OCI-LY3 (cell line): ENCODE measurements at regions not wholly inside any gene's neighbourhood (a gene's known extent, or its start where the extent isn't known, plus 50 kb on each side); places are given as distances from the start of the nearest gene placed in this dataset.
"Not testable (repeated sequence)": the region's sequence is repeated elsewhere in the genome, so short reads cannot be mapped to it uniquely, and the experiment has no call there.

ENCODE experiments used
- H2AFZ ChIP-seq: fragments of 200-600, 300-600 bp; shearing (Covaris generic); 2 replicates; pipeline ENCODE4 v1.6.0; 2014; ENCODE audit warnings: antibody characterized with exemption, low read depth, low read length
- H3K27ac ChIP-seq: fragments of 200-600, 300-600 bp; sonication (generic); 2 replicates; pipeline ENCODE4 v1.5.1; 2014; ENCODE audit warnings: mild to moderate bottlenecking, low read length, moderate library complexity, mixed read lengths
- H3K27me3 ChIP-seq: fragments of 200-600, 300-600 bp; sonication (generic); 2 replicates; pipeline ENCODE4 v1.6.1; 2014; ENCODE audit warnings: low read depth, low read length, mixed read lengths
- H3K36me3 ChIP-seq: fragments of 200-600, 300-600 bp; sonication (generic); replicated peaks from 2 replicates; pipeline ENCODE3; 2014; ENCODE audit warnings: low read depth, low read length, mixed read lengths
- H3K4me1 ChIP-seq: fragments of 300-600, 200-600 bp; sonication (generic); 2 replicates; pipeline ENCODE4 v1.6.1; 2014; ENCODE audit warnings: low read length, mixed read lengths
- H3K4me2 ChIP-seq: fragments of 200-600, 300-600 bp; sonication (generic); 2 replicates; pipeline ENCODE4 v1.6.1; 2014; ENCODE audit warnings: low read length, mixed read lengths
- H3K4me3 ChIP-seq: fragments of 300-600, 200-600 bp; sonication (generic); 2 replicates; pipeline ENCODE4 v1.5.1; 2014; ENCODE audit warnings: antibody characterized with exemption, mild to moderate bottlenecking, low read length, moderate library complexity
- H3K79me2 ChIP-seq: fragments of 300-600, 200-600 bp; shearing (Covaris generic); 2 replicates; pipeline ENCODE4 v1.6.1; 2014; ENCODE audit warnings: mild to moderate bottlenecking, low read length, mixed read lengths
- H3K9ac ChIP-seq: fragments of 300-600, 200-600 bp; shearing (Covaris generic); 2 replicates; pipeline ENCODE4 v1.6.0; 2014; ENCODE audit warnings: mild to moderate bottlenecking, low read length, moderate library complexity
- H3K9me3 ChIP-seq: fragments of 200-600, 300-600 bp; shearing (Covaris generic); 2 replicates; pipeline ENCODE4 v1.6.1; 2014; ENCODE audit warnings: low read length, mixed read lengths; ENCODE audit not compliant: insufficient read depth
- H4K20me1 ChIP-seq: fragments of 200-600, 300-600 bp; sonication (generic); 2 replicates; pipeline ENCODE4 v1.6.1; 2016; ENCODE audit warnings: low read length, mixed read lengths; ENCODE audit not compliant: insufficient read depth
- EZH2phosphoT487 ChIP-seq: fragments of 200-600 bp; shearing (Covaris generic); IDR thresholded peaks from 2 replicates; pipeline ENCODE4 v1.6.1; 2018; ENCODE audit warnings: antibody characterized with exemption, mixed run types, low read depth
- TF ChIP-seq, protein P1 (sequence below): fragments of 200-600, 300-600 bp; sonication (generic); IDR thresholded peaks from 2 replicates; pipeline ENCODE4 v1.5.1; 2014; ENCODE audit warnings: antibody characterized with exemption, low read length, low read depth

DNA sequence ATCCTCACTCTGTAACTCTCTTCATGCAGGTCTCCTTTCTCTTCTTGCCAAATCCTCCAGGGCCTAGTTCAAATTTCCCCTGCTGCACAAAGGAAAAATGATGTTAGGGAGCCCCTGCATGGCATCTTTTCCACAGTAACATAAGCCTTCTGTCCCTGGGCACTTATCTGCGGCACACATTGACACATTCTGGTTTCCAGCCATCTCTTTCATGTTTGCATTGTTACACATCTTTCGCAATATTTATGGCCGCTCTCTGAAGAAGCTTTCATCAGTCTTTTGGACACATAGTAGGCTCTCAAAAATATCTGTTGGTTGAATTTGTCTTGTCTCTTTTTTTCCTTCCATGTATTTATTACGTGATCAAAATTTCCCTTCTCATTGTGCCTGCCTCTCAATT lies 1806.1 kb upstream of the PIK3C3 start:
- H3K36me3 ChIP-seq = no peaks in the 10 kb centered on the region
- H3K4me2 ChIP-seq = no peak overlapping the region

DNA sequence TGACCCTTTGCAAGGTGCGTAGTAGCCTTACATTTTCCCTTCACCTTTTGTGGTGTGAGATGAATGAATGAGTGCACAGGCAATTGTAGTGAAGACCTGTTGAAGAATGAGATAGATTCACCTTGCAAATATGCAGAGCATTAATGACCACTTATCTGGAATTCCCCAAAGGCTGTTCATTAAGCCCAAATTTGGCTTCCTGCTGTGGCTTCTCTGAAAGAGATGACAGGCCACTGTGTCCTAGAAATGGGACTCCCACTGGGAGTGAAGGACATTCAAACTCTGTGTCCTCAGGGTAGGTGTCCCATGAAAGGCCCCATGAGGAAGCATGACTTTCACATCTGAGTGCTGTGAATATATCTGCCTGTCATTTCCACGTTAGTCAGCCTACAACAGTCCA lies 1821.8 kb upstream of the PIK3C3 start:
- peak overlapping the region; percentile 51 for H3K4me2 ChIP-seq
- no peaks in the 10 kb centered on the region for H3K79me2 ChIP-seq
- H3K9me3 ChIP-seq = peaks cover 45% of the 10 kb centered on the region
- peak overlapping the region; percentile 18; the same call in 1 of the 2 replicates for H3K4me3 ChIP-seq
- H3K36me3 ChIP-seq = peaks cover 53% of the 10 kb centered on the region
- TF ChIP-seq, protein P1, sequence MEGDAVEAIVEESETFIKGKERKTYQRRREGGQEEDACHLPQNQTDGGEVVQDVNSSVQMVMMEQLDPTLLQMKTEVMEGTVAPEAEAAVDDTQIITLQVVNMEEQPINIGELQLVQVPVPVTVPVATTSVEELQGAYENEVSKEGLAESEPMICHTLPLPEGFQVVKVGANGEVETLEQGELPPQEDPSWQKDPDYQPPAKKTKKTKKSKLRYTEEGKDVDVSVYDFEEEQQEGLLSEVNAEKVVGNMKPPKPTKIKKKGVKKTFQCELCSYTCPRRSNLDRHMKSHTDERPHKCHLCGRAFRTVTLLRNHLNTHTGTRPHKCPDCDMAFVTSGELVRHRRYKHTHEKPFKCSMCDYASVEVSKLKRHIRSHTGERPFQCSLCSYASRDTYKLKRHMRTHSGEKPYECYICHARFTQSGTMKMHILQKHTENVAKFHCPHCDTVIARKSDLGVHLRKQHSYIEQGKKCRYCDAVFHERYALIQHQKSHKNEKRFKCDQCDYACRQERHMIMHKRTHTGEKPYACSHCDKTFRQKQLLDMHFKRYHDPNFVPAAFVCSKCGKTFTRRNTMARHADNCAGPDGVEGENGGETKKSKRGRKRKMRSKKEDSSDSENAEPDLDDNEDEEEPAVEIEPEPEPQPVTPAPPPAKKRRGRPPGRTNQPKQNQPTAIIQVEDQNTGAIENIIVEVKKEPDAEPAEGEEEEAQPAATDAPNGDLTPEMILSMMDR = no peak
- no peak for TF ChIP-seq EZH2phosphoT487
- peaks cover 33% of the 10 kb centered on the region for H3K4me1 ChIP-seq
- no peaks in the 10 kb centered on the region for H4K20me1 ChIP-seq
- peak overlapping the region; percentile 9; the same call in 1 of the 2 replicates for H3K9ac ChIP-seq
- H3K27ac ChIP-seq = peak overlapping the region; percentile 71
- no peaks in the 10 kb centered on the region for H3K27me3 ChIP-seq
- H2AFZ ChIP-seq = no peak overlapping the region; the same call in 1 of the 2 replicates

More for the DNA sequence above, 1806.1 kb upstream of the PIK3C3 start:
- Histone ChIP-seq H4K20me1 (no peaks in the 10 kb centered on the region), H3K27ac (no peak overlapping the region), H3K4me3 (no peak overlapping the region), H3K79me2 (no peaks in the 10 kb centered on the region), H3K9ac (no peak overlapping the region), H2AFZ (no peak overlapping the region), H3K4me1 (no peaks in the 10 kb centered on the region), H3K27me3 (no peaks in the 10 kb centered on the region), H3K9me3 (no peaks in the 10 kb centered on the region)
- TF ChIP-seq, protein P1 = no peak; the same call in 1 of the 2 replicates
- TF ChIP-seq EZH2phosphoT487 = no peak

DNA sequence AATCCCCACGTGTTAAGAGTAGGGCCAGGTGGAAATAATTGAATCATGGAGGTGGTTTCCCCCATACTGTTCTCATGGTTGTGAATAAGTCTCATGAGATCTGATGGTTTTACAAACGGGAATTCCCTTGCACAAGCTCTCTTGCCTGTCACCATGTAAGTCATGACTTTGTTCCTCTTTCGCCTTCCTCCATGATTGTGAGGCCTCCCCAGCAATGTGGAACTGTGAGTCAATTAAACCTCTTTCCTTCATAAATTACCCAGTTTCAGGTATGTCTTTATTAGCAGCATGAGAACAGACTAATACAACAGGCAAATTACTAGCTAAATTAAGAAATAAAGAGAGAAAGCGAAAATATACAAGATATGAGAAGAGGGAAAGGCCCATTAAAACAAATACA lies 1822.6 kb upstream of the PIK3C3 start:
- not testable (repeated sequence) for H3K79me2 ChIP-seq, H3K9ac ChIP-seq, H3K27me3 ChIP-seq, H4K20me1 ChIP-seq, H2AFZ ChIP-seq, H3K4me3 ChIP-seq
- H3K9me3 ChIP-seq = peaks cover 45% of the 10 kb centered on the region
- peaks cover 56% of the 10 kb centered on the region for H3K36me3 ChIP-seq
- peaks cover 36% of the 10 kb centered on the region for H3K4me1 ChIP-seq
- peak; percentile 90 for TF ChIP-seq EZH2phosphoT487
- peak overlapping the region; percentile 37 for H3K4me2 ChIP-seq
- peak overlapping the region; percentile 73 for H3K27ac ChIP-seq

DNA sequence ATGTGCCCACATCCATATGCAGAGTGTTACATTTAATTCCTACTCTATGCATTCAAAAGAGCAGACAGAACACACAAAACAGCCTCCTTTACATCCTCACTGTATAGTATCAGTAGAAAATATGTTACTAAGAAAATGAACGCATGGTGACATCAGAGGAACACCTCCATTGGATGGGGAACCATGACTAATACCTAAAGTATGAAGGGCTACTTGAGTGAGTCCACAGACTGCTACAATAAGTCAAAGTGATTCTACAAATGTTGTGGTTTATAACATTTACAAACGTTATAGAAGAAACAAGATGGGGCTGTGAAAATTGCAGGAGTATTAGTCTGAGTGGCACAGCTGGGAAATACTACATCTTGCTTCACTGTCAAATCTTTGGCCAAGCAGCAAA lies 1830.9 kb upstream of the PIK3C3 start:
- Histone ChIP-seq H3K9me3 (peaks cover 12% of the 10 kb centered on the region), H3K4me3 (peak overlapping the region; percentile 1; the same call in 1 of the 2 replicates), H3K9ac (no peak overlapping the region), H3K27ac (peak overlapping the region; percentile 39), H3K4me2 (peak overlapping the region; percentile 31), H3K36me3 (peaks cover 22% of the 10 kb centered on the region), H3K4me1 (peaks cover 29% of the 10 kb centered on the region), H4K20me1 (no peaks in the 10 kb centered on the region), H2AFZ (peak overlapping the region; percentile 5; the same call in 1 of the 2 replicates), H3K27me3 (no peaks in the 10 kb centered on the region), H3K79me2 (no peaks in the 10 kb centered on the region)
- TF ChIP-seq EZH2phosphoT487 = no peak
- TF ChIP-seq, protein P1 = no peak
